ENCODE measurements at regions not wholly inside any gene's neighbourhood (a gene's known extent, or its start where the extent isn't known, plus 50 kb on each side); places are given as distances from the start of the nearest gene placed in this dataset.

- ATAC-seq: no peak
- TF ChIP-seq CSRNP3 (CRISPR knock-in tag; IDR thresholded peaks at IDR 0.05) (no peak), RARB (CRISPR knock-in tag; IDR thresholded peaks at IDR 0.05) (no peak), ISL1 (CRISPR knock-in tag; IDR thresholded peaks at IDR 0.05) (peak; percentile 83), CSDC2 (CRISPR knock-in tag; IDR thresholded peaks at IDR 0.05) (no peak), BACH2 (CRISPR knock-in tag; IDR thresholded peaks at IDR 0.05; ENCODE audit: borderline replicate concordance) (no peak), ARNTL (CRISPR knock-in tag; IDR thresholded peaks at IDR 0.05; ENCODE audit: borderline replicate concordance, low read depth) (no peak), SNAI2 (CRISPR knock-in tag; IDR thresholded peaks at IDR 0.05) (0 out of 2 replicates have a peak, but pooled peaks have one; percentile 24), CREB5 (CRISPR knock-in tag; IDR thresholded peaks at IDR 0.05; ENCODE audit: low read depth) (no peak), ZC3H10 (CRISPR knock-in tag; IDR thresholded peaks at IDR 0.05) (no peak), TOX (CRISPR knock-in tag; IDR thresholded peaks at IDR 0.05; ENCODE audit: borderline replicate concordance) (no peak), ZFP3 (CRISPR knock-in tag; IDR thresholded peaks at IDR 0.05) (no peak), PPARA (CRISPR knock-in tag; IDR thresholded peaks at IDR 0.05; ENCODE audit: borderline replicate concordance) (no peak), PATZ1 (CRISPR knock-in tag; IDR thresholded peaks at IDR 0.05; ENCODE audit: borderline replicate concordance) (0 out of 2 replicates have a peak, but pooled peaks have one; percentile 36), OSR1 (CRISPR knock-in tag; IDR thresholded peaks at IDR 0.05) (no peak), TSHZ2 (CRISPR knock-in tag; IDR thresholded peaks at IDR 0.05) (no peak), GLIS3 (CRISPR knock-in tag; IDR thresholded peaks at IDR 0.05) (no peak), ZNF70 (CRISPR knock-in tag; IDR thresholded peaks at IDR 0.05) (no peak), ZNF565 (CRISPR knock-in tag; conservative IDR thresholded peaks at IDR 0.05; ENCODE audit: low read depth) (no peak), TCF4 (CRISPR knock-in tag; IDR thresholded peaks at IDR 0.05; ENCODE audit: borderline replicate concordance) (no peak)
These were observed 1233.8 kb upstream of the WWC1 start for GRCh38 chr5:167057665-167058064.

- ATAC-seq: no peak
These were observed 1229.8 kb upstream of the WWC1 start for GRCh38 chr5:167061695-167062094.

More at GRCh38 chr5:167061695-167062094, 1229.8 kb upstream of the WWC1 start:
- no peak for TF ChIP-seq ZFP3 (CRISPR knock-in tag; IDR thresholded peaks at IDR 0.05)
- no peak for TF ChIP-seq ZC3H10 (CRISPR knock-in tag; IDR thresholded peaks at IDR 0.05)
- TF ChIP-seq ZNF8 (CRISPR knock-in tag; IDR thresholded peaks at IDR 0.05): no peak
- no peak for TF ChIP-seq TSHZ2 (CRISPR knock-in tag; IDR thresholded peaks at IDR 0.05)
- TF ChIP-seq ZFP30 (CRISPR knock-in tag; IDR thresholded peaks at IDR 0.05): no peak
- TF ChIP-seq PPARA (CRISPR knock-in tag; IDR thresholded peaks at IDR 0.05; ENCODE audit: borderline replicate concordance): no peak
- TF ChIP-seq CREB5 (CRISPR knock-in tag; IDR thresholded peaks at IDR 0.05; ENCODE audit: low read depth): no peak
- TF ChIP-seq CSRNP3 (CRISPR knock-in tag; IDR thresholded peaks at IDR 0.05): no peak
- TF ChIP-seq ISL1 (CRISPR knock-in tag; IDR thresholded peaks at IDR 0.05): no peak
- TF ChIP-seq POU6F1 (CRISPR knock-in tag; IDR thresholded peaks at IDR 0.05; ENCODE audit: borderline replicate concordance, low read depth): no peak
- no peak for TF ChIP-seq RARB (CRISPR knock-in tag; IDR thresholded peaks at IDR 0.05)
- TF ChIP-seq SNAI2 (CRISPR knock-in tag; IDR thresholded peaks at IDR 0.05): no peak
- TF ChIP-seq BACH2 (CRISPR knock-in tag; IDR thresholded peaks at IDR 0.05; ENCODE audit: borderline replicate concordance): no peak

Data from SK-N-SH treated with all-trans-retinoic acid at 6 μM for 48 hours (cell line).